WERI-Rb-1 (cell line): ENCODE measurements at regions not wholly inside any gene's neighbourhood (a gene's known extent, or its start where the extent isn't known, plus 50 kb on each side); places are given as distances from the start of the nearest gene placed in this dataset.
A peak's percentile ranks its signal among the peaks of the same experiment; 100 is the strongest.

Experiments used
- DNase-seq: peaks from one replicate; pipeline ENCODE4 v3.0.0-alpha.2; 2020
- H3K27ac ChIP-seq: fragments of 250-450 bp; sonication (Bioruptor Pico); 2 replicates; pipeline ENCODE4 v1.5.1; 2020; ENCODE audit warnings: mild to moderate bottlenecking, moderate library complexity
- H3K27me3 ChIP-seq: fragments of 250-450 bp; sonication (Bioruptor Pico); 2 replicates; pipeline ENCODE4 v1.5.1; 2021; ENCODE audit warnings: mild to moderate bottlenecking, low read depth, moderate library complexity; ENCODE audit not compliant: insufficient read depth, severe bottlenecking
- H3K36me3 ChIP-seq: fragments of 250-450 bp; sonication (Bioruptor Pico); 2 replicates; pipeline ENCODE4 v1.5.1; 2020; ENCODE audit warnings: mild to moderate bottlenecking, moderate library complexity
- H3K4me3 ChIP-seq: 2 replicates; pipeline ENCODE4 v1.5.1; 2011; ENCODE audit warnings: low read depth, mild to moderate bottlenecking, control low read depth, low read length
- H3K9me3 ChIP-seq: fragments of 250-450 bp; sonication (Bioruptor Pico); 2 replicates; pipeline ENCODE4 v1.5.1; 2021; ENCODE audit warnings: mild to moderate bottlenecking, moderate library complexity; ENCODE audit not compliant: severe bottlenecking
- TF ChIP-seq, protein P1 (sequence below): IDR thresholded peaks from 2 replicates; pipeline ENCODE4 v1.5.1; 2011; ENCODE audit warnings: low read depth, mild to moderate bottlenecking, control low read depth, inconsistent platforms, low read length

GRCh38 chr11:116558504-116559211 is 214.1 kb downstream of the BUD13 start:
- no peak for DNase-seq
- H3K27me3 ChIP-seq, result no peaks in the 10 kb centered on the region
- TF ChIP-seq, protein P1, sequence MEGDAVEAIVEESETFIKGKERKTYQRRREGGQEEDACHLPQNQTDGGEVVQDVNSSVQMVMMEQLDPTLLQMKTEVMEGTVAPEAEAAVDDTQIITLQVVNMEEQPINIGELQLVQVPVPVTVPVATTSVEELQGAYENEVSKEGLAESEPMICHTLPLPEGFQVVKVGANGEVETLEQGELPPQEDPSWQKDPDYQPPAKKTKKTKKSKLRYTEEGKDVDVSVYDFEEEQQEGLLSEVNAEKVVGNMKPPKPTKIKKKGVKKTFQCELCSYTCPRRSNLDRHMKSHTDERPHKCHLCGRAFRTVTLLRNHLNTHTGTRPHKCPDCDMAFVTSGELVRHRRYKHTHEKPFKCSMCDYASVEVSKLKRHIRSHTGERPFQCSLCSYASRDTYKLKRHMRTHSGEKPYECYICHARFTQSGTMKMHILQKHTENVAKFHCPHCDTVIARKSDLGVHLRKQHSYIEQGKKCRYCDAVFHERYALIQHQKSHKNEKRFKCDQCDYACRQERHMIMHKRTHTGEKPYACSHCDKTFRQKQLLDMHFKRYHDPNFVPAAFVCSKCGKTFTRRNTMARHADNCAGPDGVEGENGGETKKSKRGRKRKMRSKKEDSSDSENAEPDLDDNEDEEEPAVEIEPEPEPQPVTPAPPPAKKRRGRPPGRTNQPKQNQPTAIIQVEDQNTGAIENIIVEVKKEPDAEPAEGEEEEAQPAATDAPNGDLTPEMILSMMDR, result no peak
- H3K27ac ChIP-seq, result no peak overlapping the region
- no peaks in the 10 kb centered on the region for H3K36me3 ChIP-seq
- no peak overlapping the region for H3K4me3 ChIP-seq
- no peaks in the 10 kb centered on the region for H3K9me3 ChIP-seq

- Histone ChIP-seq H3K27ac (no peak overlapping the region), H3K27me3 (no peaks in the 10 kb centered on the region), H3K4me3 (no peak overlapping the region), H3K9me3 (no peaks in the 10 kb centered on the region), H3K36me3 (no peaks in the 10 kb centered on the region)
- TF ChIP-seq, protein P1, result no peak
- no peak for DNase-seq
These were observed 215.5 kb downstream of the BUD13 start for GRCh38 chr11:116557282-116557681.

- no peak for DNase-seq
- H3K27ac ChIP-seq, result no peak overlapping the region
- TF ChIP-seq, protein P1, result no peak
- no peaks in the 10 kb centered on the region for H3K27me3 ChIP-seq
- no peaks in the 10 kb centered on the region for H3K9me3 ChIP-seq
- H3K4me3 ChIP-seq, result no peak overlapping the region
- H3K36me3 ChIP-seq, result no peaks in the 10 kb centered on the region
These were observed 216.3 kb downstream of the BUD13 start for GRCh38 chr11:116556483-116556882.

- DNase-seq, result no peak
- no peak overlapping the region for H3K4me3 ChIP-seq
- H3K27me3 ChIP-seq, result no peaks in the 10 kb centered on the region
- no peaks in the 10 kb centered on the region for H3K36me3 ChIP-seq
- H3K27ac ChIP-seq, result no peak overlapping the region
- H3K9me3 ChIP-seq, result peaks cover 3% of the 10 kb centered on the region
- TF ChIP-seq, protein P1, result peak; percentile 46; the same call in 1 of the 2 replicates
These were observed 219.3 kb downstream of the BUD13 start for GRCh38 chr11:116553482-116553881.

- TF ChIP-seq, protein P1, result no peak
- no peak overlapping the region for H3K27ac ChIP-seq
- H3K9me3 ChIP-seq, result peaks cover 3% of the 10 kb centered on the region
- H3K36me3 ChIP-seq, result no peaks in the 10 kb centered on the region
- no peak for DNase-seq
- no peaks in the 10 kb centered on the region for H3K27me3 ChIP-seq
- no peak overlapping the region for H3K4me3 ChIP-seq
These were observed 221.2 kb downstream of the BUD13 start for GRCh38 chr11:116551576-116551975.

- no peak overlapping the region for H3K27ac ChIP-seq
- no peaks in the 10 kb centered on the region for H3K36me3 ChIP-seq
- TF ChIP-seq, protein P1, result no peak
- H3K27me3 ChIP-seq, result no peaks in the 10 kb centered on the region
- no peak for DNase-seq
- peaks cover 3% of the 10 kb centered on the region for H3K9me3 ChIP-seq
- H3K4me3 ChIP-seq, result no peak overlapping the region
These were observed 224.5 kb downstream of the BUD13 start for GRCh38 chr11:116548256-116548655.
